H1 (cell line): ENCODE measurements at regions not wholly inside any gene's neighbourhood (a gene's known extent, or its start where the extent isn't known, plus 50 kb on each side); places are given as distances from the start of the nearest gene placed in this dataset.

Experiments used
- TF ChIP-seq, protein P1 (sequence below): fragments of 300-600 bp; sonication (generic); IDR thresholded peaks from 2 replicates; pipeline ENCODE4 v1.7.1; 2012; ENCODE audit warnings: low read length, moderate library complexity, mild to moderate bottlenecking, inconsistent platforms; ENCODE audit not compliant: insufficient replicate concordance

DNA sequence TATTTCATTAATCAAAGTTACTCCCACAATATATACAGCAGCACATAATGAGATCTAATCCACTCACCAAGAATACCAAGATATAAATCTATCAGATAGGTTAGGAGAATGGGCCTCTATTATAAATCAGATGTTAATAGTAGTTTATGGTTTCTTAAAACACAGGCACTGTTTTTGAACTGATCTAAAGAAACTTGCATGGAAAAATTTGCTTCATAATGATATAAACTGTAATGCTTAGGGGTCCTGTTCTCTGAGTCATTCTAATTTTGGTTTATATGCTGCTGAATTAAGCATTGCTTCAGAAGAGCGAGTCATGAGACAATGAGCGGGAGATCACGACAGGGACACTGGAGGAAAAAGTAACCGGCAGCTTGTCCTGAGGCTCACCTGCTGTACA, 113.3 kb upstream of the OTUD4 start (continued):
- TF ChIP-seq, protein P1, sequence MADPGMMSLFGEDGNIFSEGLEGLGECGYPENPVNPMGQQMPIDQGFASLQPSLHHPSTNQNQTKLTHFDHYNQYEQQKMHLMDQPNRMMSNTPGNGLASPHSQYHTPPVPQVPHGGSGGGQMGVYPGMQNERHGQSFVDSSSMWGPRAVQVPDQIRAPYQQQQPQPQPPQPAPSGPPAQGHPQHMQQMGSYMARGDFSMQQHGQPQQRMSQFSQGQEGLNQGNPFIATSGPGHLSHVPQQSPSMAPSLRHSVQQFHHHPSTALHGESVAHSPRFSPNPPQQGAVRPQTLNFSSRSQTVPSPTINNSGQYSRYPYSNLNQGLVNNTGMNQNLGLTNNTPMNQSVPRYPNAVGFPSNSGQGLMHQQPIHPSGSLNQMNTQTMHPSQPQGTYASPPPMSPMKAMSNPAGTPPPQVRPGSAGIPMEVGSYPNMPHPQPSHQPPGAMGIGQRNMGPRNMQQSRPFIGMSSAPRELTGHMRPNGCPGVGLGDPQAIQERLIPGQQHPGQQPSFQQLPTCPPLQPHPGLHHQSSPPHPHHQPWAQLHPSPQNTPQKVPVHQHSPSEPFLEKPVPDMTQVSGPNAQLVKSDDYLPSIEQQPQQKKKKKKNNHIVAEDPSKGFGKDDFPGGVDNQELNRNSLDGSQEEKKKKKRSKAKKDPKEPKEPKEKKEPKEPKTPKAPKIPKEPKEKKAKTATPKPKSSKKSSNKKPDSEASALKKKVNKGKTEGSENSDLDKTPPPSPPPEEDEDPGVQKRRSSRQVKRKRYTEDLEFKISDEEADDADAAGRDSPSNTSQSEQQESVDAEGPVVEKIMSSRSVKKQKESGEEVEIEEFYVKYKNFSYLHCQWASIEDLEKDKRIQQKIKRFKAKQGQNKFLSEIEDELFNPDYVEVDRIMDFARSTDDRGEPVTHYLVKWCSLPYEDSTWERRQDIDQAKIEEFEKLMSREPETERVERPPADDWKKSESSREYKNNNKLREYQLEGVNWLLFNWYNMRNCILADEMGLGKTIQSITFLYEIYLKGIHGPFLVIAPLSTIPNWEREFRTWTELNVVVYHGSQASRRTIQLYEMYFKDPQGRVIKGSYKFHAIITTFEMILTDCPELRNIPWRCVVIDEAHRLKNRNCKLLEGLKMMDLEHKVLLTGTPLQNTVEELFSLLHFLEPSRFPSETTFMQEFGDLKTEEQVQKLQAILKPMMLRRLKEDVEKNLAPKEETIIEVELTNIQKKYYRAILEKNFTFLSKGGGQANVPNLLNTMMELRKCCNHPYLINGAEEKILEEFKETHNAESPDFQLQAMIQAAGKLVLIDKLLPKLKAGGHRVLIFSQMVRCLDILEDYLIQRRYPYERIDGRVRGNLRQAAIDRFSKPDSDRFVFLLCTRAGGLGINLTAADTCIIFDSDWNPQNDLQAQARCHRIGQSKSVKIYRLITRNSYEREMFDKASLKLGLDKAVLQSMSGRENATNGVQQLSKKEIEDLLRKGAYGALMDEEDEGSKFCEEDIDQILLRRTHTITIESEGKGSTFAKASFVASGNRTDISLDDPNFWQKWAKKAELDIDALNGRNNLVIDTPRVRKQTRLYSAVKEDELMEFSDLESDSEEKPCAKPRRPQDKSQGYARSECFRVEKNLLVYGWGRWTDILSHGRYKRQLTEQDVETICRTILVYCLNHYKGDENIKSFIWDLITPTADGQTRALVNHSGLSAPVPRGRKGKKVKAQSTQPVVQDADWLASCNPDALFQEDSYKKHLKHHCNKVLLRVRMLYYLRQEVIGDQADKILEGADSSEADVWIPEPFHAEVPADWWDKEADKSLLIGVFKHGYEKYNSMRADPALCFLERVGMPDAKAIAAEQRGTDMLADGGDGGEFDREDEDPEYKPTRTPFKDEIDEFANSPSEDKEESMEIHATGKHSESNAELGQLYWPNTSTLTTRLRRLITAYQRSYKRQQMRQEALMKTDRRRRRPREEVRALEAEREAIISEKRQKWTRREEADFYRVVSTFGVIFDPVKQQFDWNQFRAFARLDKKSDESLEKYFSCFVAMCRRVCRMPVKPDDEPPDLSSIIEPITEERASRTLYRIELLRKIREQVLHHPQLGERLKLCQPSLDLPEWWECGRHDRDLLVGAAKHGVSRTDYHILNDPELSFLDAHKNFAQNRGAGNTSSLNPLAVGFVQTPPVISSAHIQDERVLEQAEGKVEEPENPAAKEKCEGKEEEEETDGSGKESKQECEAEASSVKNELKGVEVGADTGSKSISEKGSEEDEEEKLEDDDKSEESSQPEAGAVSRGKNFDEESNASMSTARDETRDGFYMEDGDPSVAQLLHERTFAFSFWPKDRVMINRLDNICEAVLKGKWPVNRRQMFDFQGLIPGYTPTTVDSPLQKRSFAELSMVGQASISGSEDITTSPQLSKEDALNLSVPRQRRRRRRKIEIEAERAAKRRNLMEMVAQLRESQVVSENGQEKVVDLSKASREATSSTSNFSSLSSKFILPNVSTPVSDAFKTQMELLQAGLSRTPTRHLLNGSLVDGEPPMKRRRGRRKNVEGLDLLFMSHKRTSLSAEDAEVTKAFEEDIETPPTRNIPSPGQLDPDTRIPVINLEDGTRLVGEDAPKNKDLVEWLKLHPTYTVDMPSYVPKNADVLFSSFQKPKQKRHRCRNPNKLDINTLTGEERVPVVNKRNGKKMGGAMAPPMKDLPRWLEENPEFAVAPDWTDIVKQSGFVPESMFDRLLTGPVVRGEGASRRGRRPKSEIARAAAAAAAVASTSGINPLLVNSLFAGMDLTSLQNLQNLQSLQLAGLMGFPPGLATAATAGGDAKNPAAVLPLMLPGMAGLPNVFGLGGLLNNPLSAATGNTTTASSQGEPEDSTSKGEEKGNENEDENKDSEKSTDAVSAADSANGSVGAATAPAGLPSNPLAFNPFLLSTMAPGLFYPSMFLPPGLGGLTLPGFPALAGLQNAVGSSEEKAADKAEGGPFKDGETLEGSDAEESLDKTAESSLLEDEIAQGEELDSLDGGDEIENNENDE = no peak
